ENCODE measurements at regions not wholly inside any gene's neighbourhood (a gene's known extent, or its start where the extent isn't known, plus 50 kb on each side); places are given as distances from the start of the nearest gene placed in this dataset.

DNA sequence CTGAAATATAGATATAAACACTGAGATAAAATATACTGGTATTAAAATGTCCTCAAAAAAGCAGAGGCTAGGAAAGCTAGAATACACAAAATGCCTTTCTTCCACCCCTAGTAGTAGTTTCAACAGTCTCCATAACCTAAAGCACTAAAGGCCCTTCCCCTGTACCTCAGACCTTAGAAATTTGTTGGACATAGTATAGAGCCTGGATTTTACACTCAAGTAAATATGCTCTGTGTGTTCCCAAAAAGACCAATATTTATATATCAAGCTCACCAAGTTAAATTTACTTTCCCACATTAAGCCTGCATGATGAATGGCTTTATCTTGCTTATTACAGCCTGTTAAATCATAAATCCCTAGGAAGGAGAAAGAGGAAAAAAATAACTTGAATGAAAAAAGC lies 378.7 kb upstream of the AZI2 start:
- no peak overlapping the region for H3K4me3 ChIP-seq (replicated peaks in 1 of 2; ENCODE audit: low read depth in 1 of 2, low read length in 2 of 2)
- POLR2A ChIA-PET: no interaction called here
- intact Hi-C loops (cut with micrococcal nuclease): loop anchor here (2.0 kb wide), 3 partner anchors 59 to 1015 kb away; no protein-coding TSS in a partner anchor
- H3K27ac ChIP-seq (ENCODE audit: low read depth, low read length): no peak overlapping the region
- no peaks in the 10 kb centered on the region for H3K79me2 ChIP-seq (ENCODE audit: insufficient read depth, low read length)
- no peak for TF ChIP-seq SRF (IDR thresholded peaks at IDR 0.05; ENCODE audit: low read depth)
- no peak for TF ChIP-seq CEBPB (IDR thresholded peaks at IDR 0.05; ENCODE audit: low read depth)
- no peak for TF ChIP-seq RAD21 (IDR thresholded peaks at IDR 0.05; ENCODE audit: low read depth)
- no peak for TF ChIP-seq ELF1 (IDR thresholded peaks at IDR 0.05; ENCODE audit: borderline replicate concordance, low read depth)
- H3K9ac ChIP-seq (ENCODE audit: low read length): no peak overlapping the region
- no peak overlapping the region for H2AFZ ChIP-seq (ENCODE audit: low read depth, low read length, poor library complexity, severe bottlenecking)
- RAD21 ChIA-PET (ENCODE audit: low non-redundant PET in 1 of 2, low total read pairs in 2 of 2, uncharacterized antibody in 2 of 2, unreplicated experiment in 2 of 2): no interaction called here
- no TSS peak for BruUV-seq (replicated peaks)
- H3K27me3 ChIP-seq (ENCODE audit: insufficient read depth, low read length): no peaks in the 10 kb centered on the region
- H3K4me1 ChIP-seq (ENCODE audit: control insufficient read depth in 1 of 2, insufficient read depth in 2 of 2, low read length in 2 of 2): no peaks in the 10 kb centered on the region
- ATAC-seq: no peak
- no peaks in the 10 kb centered on the region for H3K36me3 ChIP-seq (ENCODE audit: control insufficient read depth in 1 of 2, insufficient read depth in 2 of 2, low read length in 2 of 2)
- no peaks in the 10 kb centered on the region for H4K20me1 ChIP-seq (ENCODE audit: insufficient read depth)
- no peak overlapping the region for H3K4me2 ChIP-seq (ENCODE audit: low read length)
- H3K9me3 ChIP-seq (ENCODE audit: control insufficient read depth in 1 of 2, insufficient read depth in 1 of 2, low read depth in 1 of 2, low read length in 2 of 2): no peaks in the 10 kb centered on the region
- H3K9me2 ChIP-seq (ENCODE audit: insufficient read depth): no peaks in the 10 kb centered on the region
- no peak for DNase-seq (ENCODE audit: low read depth, low spot score)
- CTCF ChIA-PET: interaction anchor here (2.6 kb wide), 1 partner anchor 60 kb away, joined by 17 read pairs; no protein-coding TSS in a partner anchor

- Histone ChIP-seq H3K27me3 (ENCODE audit: insufficient read depth, low read length) (no peaks in the 10 kb centered on the region), H2AFZ (ENCODE audit: low read depth, low read length, poor library complexity, severe bottlenecking) (no peak overlapping the region), H3K4me2 (ENCODE audit: low read length) (no peak overlapping the region), H3K36me3 (ENCODE audit: control insufficient read depth in 1 of 2, insufficient read depth in 2 of 2, low read length in 2 of 2) (no peaks in the 10 kb centered on the region), H4K20me1 (ENCODE audit: insufficient read depth) (no peaks in the 10 kb centered on the region), H3K9me3 (ENCODE audit: control insufficient read depth in 1 of 2, insufficient read depth in 1 of 2, low read depth in 1 of 2, low read length in 2 of 2) (no peaks in the 10 kb centered on the region), H3K27ac (ENCODE audit: low read depth, low read length) (no peak overlapping the region), H3K4me3 (replicated peaks in 1 of 2; ENCODE audit: low read depth in 1 of 2, low read length in 2 of 2) (no peak overlapping the region), H3K4me1 (ENCODE audit: control insufficient read depth in 1 of 2, insufficient read depth in 2 of 2, low read length in 2 of 2) (no peaks in the 10 kb centered on the region), H3K79me2 (ENCODE audit: insufficient read depth, low read length) (no peaks in the 10 kb centered on the region), H3K9me2 (ENCODE audit: insufficient read depth) (no peaks in the 10 kb centered on the region), H3K9ac (ENCODE audit: low read length) (no peak overlapping the region)
- TF ChIP-seq ZBTB33 (IDR thresholded peaks at IDR 0.05; ENCODE audit: extremely low read depth, insufficient replicate concordance, low read length): no peak
- no peak for TF ChIP-seq POLR2A (IDR thresholded peaks at IDR 0.05; ENCODE audit: borderline replicate concordance, extremely low read depth, insufficient read depth, insufficient read length)
- TF ChIP-seq SP1 (IDR thresholded peaks at IDR 0.05; ENCODE audit: low read depth): no peak
- no peak for TF ChIP-seq POLR2AphosphoS5 (IDR thresholded peaks at IDR 0.05; ENCODE audit: low read depth, low read length)
- no peak for TF ChIP-seq ELF1 (IDR thresholded peaks at IDR 0.05; ENCODE audit: borderline replicate concordance, low read depth)
- TF ChIP-seq ATF3 (IDR thresholded peaks at IDR 0.05): no peak
- no peak for TF ChIP-seq ZFX (IDR thresholded peaks at IDR 0.05)
- TF ChIP-seq JUND (IDR thresholded peaks at IDR 0.05): no peak
- TF ChIP-seq EZH2 (IDR thresholded peaks at IDR 0.05): no peak
- TF ChIP-seq, protein P1, sequence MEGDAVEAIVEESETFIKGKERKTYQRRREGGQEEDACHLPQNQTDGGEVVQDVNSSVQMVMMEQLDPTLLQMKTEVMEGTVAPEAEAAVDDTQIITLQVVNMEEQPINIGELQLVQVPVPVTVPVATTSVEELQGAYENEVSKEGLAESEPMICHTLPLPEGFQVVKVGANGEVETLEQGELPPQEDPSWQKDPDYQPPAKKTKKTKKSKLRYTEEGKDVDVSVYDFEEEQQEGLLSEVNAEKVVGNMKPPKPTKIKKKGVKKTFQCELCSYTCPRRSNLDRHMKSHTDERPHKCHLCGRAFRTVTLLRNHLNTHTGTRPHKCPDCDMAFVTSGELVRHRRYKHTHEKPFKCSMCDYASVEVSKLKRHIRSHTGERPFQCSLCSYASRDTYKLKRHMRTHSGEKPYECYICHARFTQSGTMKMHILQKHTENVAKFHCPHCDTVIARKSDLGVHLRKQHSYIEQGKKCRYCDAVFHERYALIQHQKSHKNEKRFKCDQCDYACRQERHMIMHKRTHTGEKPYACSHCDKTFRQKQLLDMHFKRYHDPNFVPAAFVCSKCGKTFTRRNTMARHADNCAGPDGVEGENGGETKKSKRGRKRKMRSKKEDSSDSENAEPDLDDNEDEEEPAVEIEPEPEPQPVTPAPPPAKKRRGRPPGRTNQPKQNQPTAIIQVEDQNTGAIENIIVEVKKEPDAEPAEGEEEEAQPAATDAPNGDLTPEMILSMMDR (IDR thresholded peaks at IDR 0.05 in 2 of 3, conservative IDR thresholded peaks at IDR 0.05 in 1 of 3; ENCODE audit: borderline replicate concordance in 1 of 3, insufficient read depth in 1 of 3, low read depth in 2 of 3, low read length in 2 of 3): no peak
- TF ChIP-seq CEBPB (IDR thresholded peaks at IDR 0.05; ENCODE audit: low read depth): no peak
- no peak for TF ChIP-seq CBX3 (IDR thresholded peaks at IDR 0.05; ENCODE audit: low read depth)
- no peak for TF ChIP-seq SRF (IDR thresholded peaks at IDR 0.05; ENCODE audit: low read depth)
- no peak for TF ChIP-seq EGR1 (IDR thresholded peaks at IDR 0.05; ENCODE audit: low read depth)
- no peak for TF ChIP-seq MAX (IDR thresholded peaks at IDR 0.05)
- TF ChIP-seq ZNF274 (IDR thresholded peaks at IDR 0.05; ENCODE audit: low read depth, low read length): no peak
- ChIA-PET POLR2A (no interaction called here), RAD21 (ENCODE audit: low non-redundant PET in 1 of 2, low total read pairs in 2 of 2, uncharacterized antibody in 2 of 2, unreplicated experiment in 2 of 2) (no interaction called here), CTCF (no interaction called here)
- ATAC-seq: no peak
- intact Hi-C loops (cut with micrococcal nuclease): no loop called here
- BruUV-seq (replicated peaks): no TSS peak
- DNase-seq (ENCODE audit: low read depth, low spot score): no peak
Measured at GRCh38 chr3:28738425-28738824, 389.8 kb upstream of the AZI2 start.

All from HCT116 (cell line).